GM13977 (cell line): ENCODE measurements at regions not wholly inside any gene's neighbourhood (a gene's known extent, or its start where the extent isn't known, plus 50 kb on each side); places are given as distances from the start of the nearest gene placed in this dataset.

Experiments used
- DNase-seq: peaks from one replicate; pipeline ENCODE4 v3.0.0; 2012; ENCODE audit warnings: low spot score
- CTCF ChIP-seq: IDR thresholded peaks from 2 replicates; pipeline ENCODE4 v1.5.1; 2012; ENCODE audit warnings: mild to moderate bottlenecking, control low read depth; ENCODE audit not compliant: insufficient read depth; ENCODE audit errors: extremely low read depth, missing control alignments
- in situ Hi-C: fragments of 300-500 bp; cut with MboI; formaldehyde crosslinking; loops from one replicate; pipeline ENCODE4 v1.12.0; 2022; ENCODE audit warnings: low sequenced_read_pairs, low pct_unique_long_range_greater_than_20kb, mixed read lengths, inconsistent platforms; ENCODE audit not compliant: unreplicated experiment

- in situ Hi-C loops = no loop called here
- no peak for DNase-seq
- no peak for TF ChIP-seq CTCF
Measured at GRCh38 chr9:13677801-13678200, 398.3 kb upstream of the MPDZ start.

DNA sequence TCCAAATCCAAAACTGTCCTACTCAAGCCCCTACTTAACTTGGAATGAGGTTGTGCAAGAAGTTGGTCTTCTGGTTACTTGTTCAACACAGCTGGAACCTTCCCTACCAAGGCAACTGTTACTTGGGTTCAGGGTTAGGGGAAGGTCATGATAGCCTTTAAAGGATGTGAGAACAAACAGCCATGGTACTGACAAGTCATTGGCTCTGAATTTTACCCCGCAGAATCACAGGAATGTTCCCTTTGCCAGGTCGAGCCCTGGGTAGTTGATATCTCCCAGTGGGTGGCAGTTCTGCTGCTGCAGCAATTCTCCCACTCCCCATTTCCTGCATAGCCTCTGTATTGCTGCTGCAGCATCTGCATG is 396.1 kb upstream of the MPDZ start:
- DNase-seq = no peak
- in situ Hi-C loops = no loop called here
- TF ChIP-seq CTCF = no peak

- no peak for TF ChIP-seq CTCF
- in situ Hi-C loops = no loop called here
- no peak for DNase-seq
Measured at GRCh38 chr9:13674926-13675637, 395.6 kb upstream of the MPDZ start.

- in situ Hi-C loops = no loop called here
- no peak for TF ChIP-seq CTCF
- DNase-seq = no peak
Measured at GRCh38 chr9:13673348-13673747, 393.9 kb upstream of the MPDZ start.

DNA sequence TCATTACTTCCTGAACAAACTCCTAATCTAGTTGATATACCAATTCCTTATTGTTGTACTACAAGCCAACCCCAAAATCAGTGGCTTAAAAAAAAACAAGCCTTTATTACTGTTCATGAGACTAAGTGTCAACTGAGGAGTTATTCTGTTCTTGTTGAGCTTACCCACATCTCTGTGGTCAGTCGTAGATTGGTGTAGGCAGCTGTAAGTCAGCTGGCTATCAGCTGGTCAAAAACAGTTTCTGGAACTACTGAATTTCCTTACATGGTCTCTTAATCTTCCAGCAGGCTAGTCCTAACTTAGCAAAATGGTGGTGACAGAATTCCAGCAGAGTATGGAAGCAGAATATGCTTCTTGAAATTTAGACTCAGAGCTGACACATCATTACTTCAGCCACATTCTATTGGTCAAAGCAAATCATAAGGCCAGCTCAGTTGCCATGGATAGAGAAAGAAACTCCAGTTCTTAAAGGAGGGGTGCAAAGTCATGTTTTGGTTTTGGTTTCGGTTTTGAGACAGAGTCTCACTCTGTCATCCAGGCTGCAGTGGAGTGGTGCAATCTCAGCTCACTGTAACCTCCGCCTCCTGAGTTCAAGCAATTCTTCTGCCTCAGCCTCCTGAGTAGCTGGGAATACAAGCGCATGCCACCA is 386.1 kb upstream of the MPDZ start:
- no peak for TF ChIP-seq CTCF
- in situ Hi-C loops = no loop called here
- DNase-seq = no peak

DNA sequence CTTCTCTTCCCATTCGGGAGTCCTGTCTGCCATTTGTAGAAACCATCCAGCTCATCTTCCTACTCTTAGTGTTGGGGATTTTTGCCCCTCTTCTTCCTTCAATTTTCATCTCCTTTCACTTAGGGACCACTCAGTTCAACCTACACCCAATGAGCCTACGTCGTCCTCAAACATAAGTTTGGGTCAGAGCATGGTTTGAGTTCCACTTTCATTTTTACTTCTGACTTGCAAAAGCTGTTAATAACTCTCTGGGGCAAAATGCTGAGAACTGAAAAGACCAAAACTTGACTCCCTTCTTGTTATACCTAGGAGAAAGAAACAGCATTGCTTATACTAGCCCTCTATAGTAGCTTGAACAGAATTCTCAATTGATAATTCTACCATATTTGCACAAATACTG is 381.5 kb upstream of the MPDZ start:
- in situ Hi-C loops = no loop called here
- no peak for DNase-seq
- no peak for TF ChIP-seq CTCF
